Thyroid gland (tissue), 4 donors: ENCODE measurements at regions not wholly inside any gene's neighbourhood (a gene's known extent, or its start where the extent isn't known, plus 50 kb on each side); places are given as distances from the start of the nearest gene placed in this dataset.

Experiments
- CTCF ChIP-seq, 6 experiments: fragments of 200-600 bp in 3 of 6; fragments of 450-650 bp in 3 of 6; sonication (generic) in 3 of 6; IDR thresholded peaks; one replicate each; pipeline ENCODE4 v1.5.1; 2016 to 2019; ENCODE audit warnings: antibody characterized with exemption in 6 of 6, mild to moderate bottlenecking in 2 of 6, inconsistent platforms in 1 of 6, moderate library complexity in 1 of 6
- POLR2A ChIP-seq, 2 donors: fragments of 450-650 bp; IDR thresholded peaks; one replicate each; pipeline ENCODE4 v1.6.1; 2017; ENCODE audit warnings: antibody characterized with exemption in 2 of 2, mild to moderate bottlenecking in 2 of 2, moderate library complexity in 1 of 2

DNA sequence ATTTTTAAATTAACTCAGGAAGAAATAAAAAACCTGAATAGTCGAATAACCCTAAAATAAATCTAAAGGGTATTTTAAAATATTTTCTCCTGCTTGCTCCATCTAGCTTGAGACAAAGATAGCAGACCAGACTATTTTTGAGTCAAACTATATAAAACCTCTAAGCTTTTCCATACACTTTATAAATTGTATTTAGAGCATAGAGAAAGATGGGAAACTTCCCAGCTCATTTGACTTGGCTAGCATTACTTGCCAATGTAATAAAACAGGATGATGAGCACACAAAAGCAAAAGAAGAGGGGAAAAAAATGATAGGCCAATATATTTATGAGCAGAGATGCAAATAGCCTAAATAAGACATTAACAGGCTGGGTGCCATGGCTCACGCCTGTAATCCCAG, 117.1 kb downstream of the ANAPC4 start:
- TF ChIP-seq CTCF (IDR thresholded peaks at IDR 0.05), result no peak
- no peak for TF ChIP-seq POLR2A (IDR thresholded peaks at IDR 0.05)
